Muscle layer of colon (tissue), 2 donors: ENCODE measurements at regions not wholly inside any gene's neighbourhood (a gene's known extent, or its start where the extent isn't known, plus 50 kb on each side); places are given as distances from the start of the nearest gene placed in this dataset.

Experiments
- H3K27ac ChIP-seq: one replicate; pipeline ENCODE4 v1.7.0; 2013; ENCODE audit warnings: low read depth, mild to moderate bottlenecking, low read length, moderate library complexity
- H3K27me3 ChIP-seq, 2 donors: one replicate each; pipeline ENCODE4 v1.7.0; 2013; ENCODE audit warnings: low read length in 2 of 2, mild to moderate bottlenecking in 2 of 2; ENCODE audit not compliant: insufficient read depth in 2 of 2, control insufficient read depth in 1 of 2
- H3K36me3 ChIP-seq: one replicate; pipeline ENCODE4 v1.7.0; 2013; ENCODE audit warnings: mild to moderate bottlenecking, low read length; ENCODE audit not compliant: insufficient read depth
- H3K4me1 ChIP-seq: one replicate; pipeline ENCODE4 v1.7.0; 2013; ENCODE audit warnings: mild to moderate bottlenecking, low read length; ENCODE audit not compliant: insufficient read depth
- H3K4me3 ChIP-seq, 2 donors: one replicate each; pipeline ENCODE4 v1.7.0; 2013; ENCODE audit warnings: low read length in 2 of 2, low read depth in 1 of 2, mild to moderate bottlenecking in 1 of 2, moderate library complexity in 1 of 2
- H3K9ac ChIP-seq: one replicate; pipeline ENCODE4 v1.7.0; 2013; ENCODE audit warnings: low read length
- H3K9me3 ChIP-seq: one replicate; pipeline ENCODE4 v1.7.0; 2013; ENCODE audit warnings: mild to moderate bottlenecking, low read length
- donor health status: abdominal sarcoma.
- donor health status: Adenocarcinoma of cecum.

DNA sequence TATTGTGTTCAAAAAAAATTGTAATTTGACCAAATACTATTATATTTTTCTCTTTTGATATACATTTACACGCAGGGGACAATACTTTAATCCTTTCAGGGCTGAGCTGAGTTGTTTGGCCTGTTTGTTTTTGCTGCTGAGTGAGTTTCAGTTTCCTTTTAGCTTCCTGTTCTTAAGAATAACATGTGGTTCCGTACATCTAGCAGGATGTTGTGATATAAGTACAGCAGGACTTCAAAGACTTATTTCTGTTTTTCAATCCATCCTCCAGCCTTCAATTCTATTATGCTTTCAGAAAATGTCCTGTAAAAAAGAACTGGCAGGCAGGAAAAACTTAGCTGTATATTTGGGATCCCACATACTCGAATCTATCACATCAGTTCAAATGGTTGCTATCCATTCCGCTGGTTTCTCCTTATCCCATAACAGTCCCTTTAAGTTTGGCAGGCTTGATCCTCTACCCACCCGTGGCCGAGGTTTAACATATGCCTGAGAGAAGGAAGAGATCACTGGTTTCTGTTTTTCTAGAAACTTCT is 1037.3 kb upstream of the ACO1 start:
- H3K4me3 ChIP-seq, result no peak overlapping the region

DNA sequence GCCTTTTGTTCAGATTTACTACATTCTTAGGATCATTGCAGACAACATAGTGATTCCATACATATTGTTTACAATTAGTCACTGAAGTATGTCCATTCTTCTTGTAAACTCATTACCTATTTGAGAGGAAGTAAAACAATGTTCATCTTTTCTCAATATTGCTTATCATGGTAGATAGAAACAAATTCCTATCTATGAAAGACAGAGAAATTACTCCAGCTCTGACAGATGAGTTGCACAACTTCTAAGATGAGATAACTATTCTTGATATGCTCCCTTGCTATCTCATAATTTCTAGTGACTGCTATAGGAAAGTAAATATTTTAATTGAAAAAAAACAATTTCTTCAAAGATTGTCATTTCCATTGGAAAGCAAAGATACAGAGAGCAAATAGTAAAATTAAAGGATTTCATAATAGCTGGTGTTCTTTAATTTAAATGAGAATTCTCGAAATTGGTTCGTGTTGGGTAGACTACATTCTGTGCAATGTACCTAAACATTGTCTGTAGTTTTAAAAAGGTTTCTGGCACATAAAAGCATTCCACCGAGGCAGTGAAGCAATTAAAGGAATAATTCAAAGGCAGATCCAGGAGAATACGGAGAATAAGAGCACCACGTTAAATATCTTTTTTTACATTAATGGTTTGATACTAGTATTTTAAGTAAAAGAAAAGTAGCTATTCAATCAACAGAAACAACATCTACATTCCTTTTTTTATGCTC is 1029.1 kb upstream of the ACO1 start:
- no peaks in the 10 kb centered on the region for H3K4me1 ChIP-seq

More for the DNA sequence above, 1037.3 kb upstream of the ACO1 start:
- Histone ChIP-seq H3K36me3 (no peaks in the 10 kb centered on the region), H3K27ac (no peak overlapping the region), H3K9me3 (no peaks in the 10 kb centered on the region), H3K9ac (no peak overlapping the region), H3K27me3 (no peaks in the 10 kb centered on the region), H3K4me1 (no peaks in the 10 kb centered on the region)

DNA sequence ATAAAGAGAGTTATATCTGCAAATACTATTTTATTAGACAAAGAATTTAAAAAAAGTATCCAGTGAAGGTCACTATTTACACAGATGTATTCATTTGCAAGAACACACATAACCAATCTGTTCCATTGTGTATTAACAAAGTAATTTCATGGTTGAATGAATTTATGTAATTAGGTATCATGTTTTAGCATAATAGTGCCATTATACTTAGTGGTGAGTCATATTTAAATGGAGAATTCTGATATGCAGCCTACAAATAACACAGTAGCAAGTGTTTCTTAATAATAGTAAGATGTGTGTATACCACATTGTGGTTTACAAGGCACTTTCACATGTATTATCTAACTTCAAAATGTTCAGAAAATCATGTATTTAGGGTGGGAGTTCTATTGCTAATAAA is 1028.5 kb upstream of the ACO1 start:
- no peak overlapping the region for H3K27ac ChIP-seq
- H3K9ac ChIP-seq, result no peak overlapping the region
- no peaks in the 10 kb centered on the region for H3K4me1 ChIP-seq
- no peaks in the 10 kb centered on the region for H3K9me3 ChIP-seq
- no peaks in the 10 kb centered on the region for H3K27me3 ChIP-seq
- no peaks in the 10 kb centered on the region for H3K36me3 ChIP-seq
- no peak overlapping the region for H3K4me3 ChIP-seq

More for the DNA sequence above, 1029.1 kb upstream of the ACO1 start:
- no peaks in the 10 kb centered on the region for H3K36me3 ChIP-seq
- no peak overlapping the region for H3K4me3 ChIP-seq
- H3K9ac ChIP-seq, result no peak overlapping the region
- H3K27me3 ChIP-seq, result no peaks in the 10 kb centered on the region
- H3K9me3 ChIP-seq, result no peaks in the 10 kb centered on the region
- no peak overlapping the region for H3K27ac ChIP-seq

DNA sequence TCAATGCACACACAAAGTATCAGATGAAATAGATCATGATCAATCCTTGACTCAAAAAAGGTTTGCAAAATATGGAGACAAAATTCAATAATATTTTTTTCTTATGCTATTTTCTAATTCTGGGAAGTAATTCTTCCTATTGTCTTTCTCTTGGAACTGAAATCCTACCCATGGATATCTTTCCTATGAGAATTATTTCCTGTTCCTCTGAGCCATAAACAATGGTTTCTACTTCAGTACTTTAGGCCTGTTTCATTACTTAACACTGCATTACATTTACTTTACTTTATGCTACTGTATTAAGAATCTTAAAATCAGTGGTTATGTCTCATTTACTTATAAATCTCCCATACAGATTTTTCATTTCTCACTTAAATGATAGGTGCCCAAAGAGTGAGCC is 1025.4 kb upstream of the ACO1 start:
- no peak overlapping the region for H3K9ac ChIP-seq
- H3K4me3 ChIP-seq, result no peak overlapping the region
- no peaks in the 10 kb centered on the region for H3K4me1 ChIP-seq
- no peaks in the 10 kb centered on the region for H3K36me3 ChIP-seq
- no peaks in the 10 kb centered on the region for H3K9me3 ChIP-seq
- H3K27me3 ChIP-seq, result no peaks in the 10 kb centered on the region
- H3K27ac ChIP-seq, result no peak overlapping the region

DNA sequence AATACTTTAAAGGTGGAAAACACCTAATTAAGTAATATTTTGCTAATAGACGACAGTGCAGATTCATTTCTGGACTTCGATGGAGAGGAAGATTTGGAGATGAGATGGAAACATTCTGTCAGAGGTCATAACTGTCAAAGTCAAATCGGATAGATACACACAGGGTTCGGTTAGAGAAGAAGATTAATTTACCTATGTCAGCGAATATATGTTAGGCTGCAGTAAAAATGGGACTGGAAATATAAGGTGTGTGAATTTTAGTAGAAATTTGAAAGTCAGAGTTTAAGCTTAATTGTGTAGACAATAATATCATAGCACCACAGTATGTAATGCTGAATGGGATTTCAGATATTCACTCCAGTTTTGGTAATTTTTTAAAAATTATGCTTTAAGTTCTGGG is 1020.3 kb upstream of the ACO1 start:
- no peak overlapping the region for H3K9ac ChIP-seq
- no peaks in the 10 kb centered on the region for H3K4me1 ChIP-seq
- H3K4me3 ChIP-seq, result no peak overlapping the region
- H3K36me3 ChIP-seq, result no peaks in the 10 kb centered on the region
- H3K27ac ChIP-seq, result no peak overlapping the region
- H3K27me3 ChIP-seq, result no peaks in the 10 kb centered on the region
- H3K9me3 ChIP-seq, result no peaks in the 10 kb centered on the region

DNA sequence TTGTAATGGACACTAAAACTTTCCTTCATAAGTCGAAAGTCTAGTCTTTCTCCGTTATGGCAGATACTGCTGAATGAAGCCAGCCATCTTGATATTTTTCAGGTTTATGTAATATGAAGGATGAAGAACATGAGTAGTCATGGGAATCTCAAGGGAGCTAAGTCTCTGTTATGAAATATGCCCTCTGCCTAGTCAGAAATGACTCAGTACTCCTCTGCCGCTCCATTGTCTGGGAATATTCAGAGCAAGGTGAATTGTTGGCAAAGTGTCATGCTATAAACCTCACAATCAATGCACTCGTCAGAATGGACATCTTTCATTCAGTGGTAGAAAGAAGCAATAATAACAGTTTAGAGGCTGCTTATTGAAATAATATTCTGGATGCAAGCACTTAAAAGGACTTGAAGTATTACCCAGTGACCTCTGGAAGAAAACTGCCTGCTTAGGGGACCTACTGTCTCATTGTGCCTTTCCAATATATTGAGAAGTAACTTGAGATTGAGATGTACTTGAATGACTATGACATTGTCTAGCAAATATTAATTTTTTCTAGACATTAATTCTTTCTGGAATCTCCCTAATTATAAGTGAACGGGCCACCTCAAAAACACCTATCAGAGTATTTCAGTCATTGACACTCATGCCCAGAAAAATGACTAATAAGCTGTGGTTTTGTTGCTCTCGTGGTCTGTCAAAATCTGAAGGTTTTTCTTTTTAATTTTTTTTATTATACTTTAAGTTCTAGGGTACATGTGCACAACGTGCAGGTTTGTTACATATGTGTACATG is 1011.5 kb upstream of the ACO1 start:
- Histone ChIP-seq H3K4me3 (no peak overlapping the region), H3K27ac (no peak overlapping the region), H3K36me3 (no peaks in the 10 kb centered on the region), H3K9me3 (no peaks in the 10 kb centered on the region), H3K9ac (no peak overlapping the region), H3K4me1 (no peaks in the 10 kb centered on the region), H3K27me3 (no peaks in the 10 kb centered on the region)

DNA sequence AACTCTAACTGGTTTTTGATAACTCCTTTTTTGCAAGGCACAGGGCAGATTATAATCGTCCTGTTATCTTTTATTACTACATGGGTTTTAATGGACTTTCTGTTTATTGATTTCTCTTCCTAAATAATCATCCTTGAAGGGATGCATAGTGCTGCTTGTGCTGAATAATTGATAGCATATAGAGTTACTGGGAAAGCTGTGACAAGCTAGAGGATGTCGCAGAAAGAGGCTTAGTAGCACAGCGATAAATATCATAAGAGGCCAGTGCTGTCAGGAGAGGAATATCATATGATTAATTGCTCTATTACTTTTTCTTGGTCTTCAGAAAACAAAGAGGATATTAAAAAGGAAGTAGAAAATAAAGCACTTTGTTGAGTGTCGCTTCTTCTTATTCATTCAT is 1007.1 kb upstream of the ACO1 start:
- H3K27ac ChIP-seq, result no peak overlapping the region
- H3K27me3 ChIP-seq, result no peaks in the 10 kb centered on the region
- H3K4me3 ChIP-seq, result no peak overlapping the region
- H3K4me1 ChIP-seq, result no peaks in the 10 kb centered on the region
- H3K36me3 ChIP-seq, result no peaks in the 10 kb centered on the region
- no peaks in the 10 kb centered on the region for H3K9me3 ChIP-seq
- no peak overlapping the region for H3K9ac ChIP-seq

DNA sequence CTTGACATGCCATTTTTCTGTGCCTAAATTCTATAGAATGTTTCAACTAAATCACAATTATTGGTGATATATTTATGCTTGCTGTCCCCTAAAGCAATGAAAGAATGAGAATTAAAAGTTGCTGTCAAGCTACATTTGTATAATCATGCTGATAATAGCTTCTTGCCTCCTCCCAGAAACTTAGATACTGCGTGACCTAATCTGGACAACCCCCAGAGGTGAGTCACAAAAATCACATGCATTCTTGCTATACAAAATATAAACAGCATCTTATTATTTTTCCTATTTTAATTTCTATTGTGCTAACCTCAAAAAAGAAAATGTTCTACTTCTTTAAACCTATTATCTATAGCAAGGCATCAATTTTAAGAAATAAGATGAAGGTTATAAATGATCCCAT is 995.8 kb upstream of the ACO1 start:
- Histone ChIP-seq H3K9me3 (no peaks in the 10 kb centered on the region), H3K27ac (no peak overlapping the region), H3K4me3 (no peak overlapping the region), H3K27me3 (no peaks in the 10 kb centered on the region), H3K4me1 (peaks cover under 1% of the 10 kb centered on the region), H3K9ac (no peak overlapping the region), H3K36me3 (no peaks in the 10 kb centered on the region)

DNA sequence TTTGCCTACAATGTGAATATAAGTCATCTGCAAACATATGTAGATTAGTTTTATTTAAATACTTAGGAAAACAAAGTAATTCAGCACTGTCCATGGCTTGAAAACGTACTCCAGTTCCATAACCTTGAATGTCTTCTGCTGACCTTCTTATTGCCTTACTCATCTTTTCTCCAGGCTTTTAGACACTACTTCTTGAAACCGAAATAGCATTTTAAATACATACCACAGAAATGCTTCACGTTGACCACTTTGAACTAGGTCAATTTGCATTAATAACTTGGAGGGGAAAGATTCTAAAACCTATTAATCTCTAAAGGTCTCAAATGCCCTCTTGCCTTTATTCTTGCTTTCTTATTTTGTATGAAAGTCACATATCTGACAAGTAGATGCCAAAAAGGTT is 995.4 kb upstream of the ACO1 start:
- no peaks in the 10 kb centered on the region for H3K9me3 ChIP-seq
- no peak overlapping the region for H3K27ac ChIP-seq
- H3K27me3 ChIP-seq, result no peaks in the 10 kb centered on the region
- no peak overlapping the region for H3K9ac ChIP-seq
- H3K36me3 ChIP-seq, result no peaks in the 10 kb centered on the region
- H3K4me3 ChIP-seq, result no peak overlapping the region
- H3K4me1 ChIP-seq, result peaks cover 4% of the 10 kb centered on the region

DNA sequence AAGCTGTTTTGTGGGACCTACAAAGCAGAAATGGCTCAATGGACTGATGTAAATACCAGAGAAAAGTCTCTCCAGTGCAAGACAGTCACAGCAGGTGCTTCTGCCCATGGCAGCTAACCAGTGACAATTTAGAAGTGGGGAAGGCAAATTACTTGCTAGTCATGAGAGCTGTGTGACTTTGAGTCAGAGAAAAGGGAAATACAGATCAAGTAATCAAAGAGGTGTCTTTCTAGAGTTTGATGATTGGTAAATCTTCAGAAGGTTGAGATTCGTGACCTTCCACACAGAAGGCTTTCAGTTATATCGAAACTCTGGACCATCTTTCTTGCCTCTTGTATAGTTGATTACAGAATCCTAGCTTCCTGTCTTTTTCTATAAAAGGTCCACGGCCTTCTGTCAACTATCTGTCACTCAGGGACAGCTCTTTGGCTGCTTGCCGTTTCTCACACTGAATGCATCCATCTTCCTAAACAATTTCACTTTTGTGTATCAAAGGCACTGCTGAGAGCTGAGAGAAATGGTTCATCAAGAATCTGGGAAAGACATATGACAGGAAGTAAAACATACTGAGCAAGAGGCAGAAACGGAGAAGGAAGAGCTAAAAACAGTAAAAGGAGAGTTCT is 993.9 kb upstream of the ACO1 start:
- no peak overlapping the region for H3K9ac ChIP-seq
- H3K4me1 ChIP-seq, result peaks cover 8% of the 10 kb centered on the region
- H3K27ac ChIP-seq, result no peak overlapping the region
- H3K36me3 ChIP-seq, result no peaks in the 10 kb centered on the region
- H3K4me3 ChIP-seq, result no peak overlapping the region
- H3K9me3 ChIP-seq, result no peaks in the 10 kb centered on the region
- no peaks in the 10 kb centered on the region for H3K27me3 ChIP-seq

DNA sequence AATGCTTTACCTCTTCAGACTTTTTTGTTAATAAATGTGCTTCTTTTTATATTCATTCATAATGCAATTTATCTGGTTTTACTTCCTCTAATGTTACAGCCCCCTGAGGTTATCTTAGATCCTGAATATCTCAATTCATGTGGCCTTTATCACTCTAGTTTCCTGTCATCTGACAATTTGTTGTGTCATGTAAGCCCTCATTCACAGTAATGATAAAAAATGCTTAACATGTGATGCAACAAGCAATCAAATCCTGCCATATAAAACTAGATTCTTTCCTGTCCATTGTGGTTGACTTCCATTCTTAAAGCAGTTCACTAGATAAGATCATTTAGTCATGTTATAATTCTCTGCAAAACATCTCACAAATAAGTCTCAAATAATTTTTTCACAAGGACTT is 991.2 kb upstream of the ACO1 start:
- H3K27me3 ChIP-seq, result no peaks in the 10 kb centered on the region
- no peaks in the 10 kb centered on the region for H3K36me3 ChIP-seq
- H3K9me3 ChIP-seq, result no peaks in the 10 kb centered on the region
- no peak overlapping the region for H3K4me3 ChIP-seq
- H3K27ac ChIP-seq, result no peak overlapping the region
- H3K9ac ChIP-seq, result no peak overlapping the region
- H3K4me1 ChIP-seq, result peaks cover 8% of the 10 kb centered on the region
